Neutrophil (primary cell): ENCODE measurements at regions not wholly inside any gene's neighbourhood (a gene's known extent, or its start where the extent isn't known, plus 50 kb on each side); places are given as distances from the start of the nearest gene placed in this dataset.

Experiments
- H3K27ac ChIP-seq: fragments of 200-600 bp; sonication (generic); 2 replicates; pipeline ENCODE4 v1.5.1; 2016; ENCODE audit warnings: mild to moderate bottlenecking, moderate library complexity
- H3K27me3 ChIP-seq: fragments of 200-600 bp; sonication (generic); 2 replicates; pipeline ENCODE4 v1.6.0; 2016; ENCODE audit warnings: mild to moderate bottlenecking
- H3K36me3 ChIP-seq: fragments of 200-600 bp; sonication (generic); 2 replicates; pipeline ENCODE4 v1.5.1; 2017
- H3K4me1 ChIP-seq, 2 experiments: fragments of 200-600 bp in 1 of 2; sonication (generic) in 1 of 2; 1 replicate in 1 of 2; 2 replicates in 1 of 2; pipeline versions ENCODE4 v1.5.1 to v1.6.1; 2013 to 2016; ENCODE audit warnings: low read depth in 1 of 2, low read length in 1 of 2, mild to moderate bottlenecking in 1 of 2, moderate library complexity in 1 of 2; ENCODE audit not compliant: control insufficient read depth in 1 of 2, insufficient read depth in 1 of 2
- H3K4me3 ChIP-seq, 2 experiments: fragments of 200-600 bp in 1 of 2; sonication (generic) in 1 of 2; 1 replicate in 1 of 2; 2 replicates in 1 of 2; pipeline ENCODE4 v1.5.1; 2013 to 2016; ENCODE audit warnings: low read depth in 1 of 2, low read length in 1 of 2, mild to moderate bottlenecking in 1 of 2, moderate library complexity in 1 of 2
- H3K9me3 ChIP-seq: fragments of 200-600 bp; sonication (generic); 2 replicates; pipeline ENCODE4 v1.5.1; 2016
- CTCF ChIP-seq: fragments of 200-600 bp; sonication (generic); IDR thresholded peaks from 2 replicates; pipeline ENCODE4 v1.5.1; 2016; ENCODE audit warnings: antibody characterized with exemption

- Histone ChIP-seq H3K4me3 (no peak overlapping the region), H3K27me3 (no peaks in the 10 kb centered on the region), H3K9me3 (no peaks in the 10 kb centered on the region), H3K4me1 (no peaks in the 10 kb centered on the region), H3K27ac (no peak overlapping the region), H3K36me3 (no peaks in the 10 kb centered on the region)
- TF ChIP-seq CTCF, result no peak
Observed at GRCh38 chr5:37938076-37938852, 98.4 kb upstream of the GDNF start.

GRCh38 chr5:37936091-37936490 lies 96.2 kb upstream of the GDNF start:
- H3K9me3 ChIP-seq, result no peaks in the 10 kb centered on the region
- peaks cover 4% of the 10 kb centered on the region for H3K27me3 ChIP-seq
- no peak overlapping the region for H3K4me3 ChIP-seq
- TF ChIP-seq CTCF, result no peak
- H3K4me1 ChIP-seq, result no peaks in the 10 kb centered on the region
- no peak overlapping the region for H3K27ac ChIP-seq
- H3K36me3 ChIP-seq, result no peaks in the 10 kb centered on the region

- Histone ChIP-seq H3K27me3 (peaks cover 14% of the 10 kb centered on the region), H3K9me3 (no peaks in the 10 kb centered on the region), H3K4me1 (no peaks in the 10 kb centered on the region), H3K27ac (no peak overlapping the region), H3K4me3 (no peak overlapping the region), H3K36me3 (no peaks in the 10 kb centered on the region)
- TF ChIP-seq CTCF, result no peak
Observed at GRCh38 chr5:37933576-37933975, 93.7 kb upstream of the GDNF start.

- H3K27ac ChIP-seq, result no peak overlapping the region
- peaks cover 0 to 8% of the 10 kb centered on the region in 2 experiments for H3K4me1 ChIP-seq
- TF ChIP-seq CTCF, result no peak
- H3K9me3 ChIP-seq, result no peaks in the 10 kb centered on the region
- no peak overlapping the region for H3K4me3 ChIP-seq
- H3K27me3 ChIP-seq, result peaks cover 14% of the 10 kb centered on the region
- no peaks in the 10 kb centered on the region for H3K36me3 ChIP-seq
Observed at GRCh38 chr5:37932450-37932849, 92.6 kb upstream of the GDNF start.

- Histone ChIP-seq H3K4me1 (peaks cover 0 to 16% of the 10 kb centered on the region in 2 experiments), H3K4me3 (no peak overlapping the region), H3K27ac (no peak overlapping the region), H3K9me3 (no peaks in the 10 kb centered on the region), H3K36me3 (no peaks in the 10 kb centered on the region), H3K27me3 (peaks cover 17% of the 10 kb centered on the region)
- TF ChIP-seq CTCF, result no peak
Observed at GRCh38 chr5:37931541-37931940, 91.7 kb upstream of the GDNF start.
